ENCODE measurements at regions not wholly inside any gene's neighbourhood (a gene's known extent, or its start where the extent isn't known, plus 50 kb on each side); places are given as distances from the start of the nearest gene placed in this dataset.

- H3K4me1 ChIP-seq: no peaks in the 10 kb centered on the region
- no peak overlapping the region for H3K4me3 ChIP-seq
- no peaks in the 10 kb centered on the region for H3K9me3 ChIP-seq
- no peaks in the 10 kb centered on the region for H3K36me3 ChIP-seq
- TF ChIP-seq, protein P1, sequence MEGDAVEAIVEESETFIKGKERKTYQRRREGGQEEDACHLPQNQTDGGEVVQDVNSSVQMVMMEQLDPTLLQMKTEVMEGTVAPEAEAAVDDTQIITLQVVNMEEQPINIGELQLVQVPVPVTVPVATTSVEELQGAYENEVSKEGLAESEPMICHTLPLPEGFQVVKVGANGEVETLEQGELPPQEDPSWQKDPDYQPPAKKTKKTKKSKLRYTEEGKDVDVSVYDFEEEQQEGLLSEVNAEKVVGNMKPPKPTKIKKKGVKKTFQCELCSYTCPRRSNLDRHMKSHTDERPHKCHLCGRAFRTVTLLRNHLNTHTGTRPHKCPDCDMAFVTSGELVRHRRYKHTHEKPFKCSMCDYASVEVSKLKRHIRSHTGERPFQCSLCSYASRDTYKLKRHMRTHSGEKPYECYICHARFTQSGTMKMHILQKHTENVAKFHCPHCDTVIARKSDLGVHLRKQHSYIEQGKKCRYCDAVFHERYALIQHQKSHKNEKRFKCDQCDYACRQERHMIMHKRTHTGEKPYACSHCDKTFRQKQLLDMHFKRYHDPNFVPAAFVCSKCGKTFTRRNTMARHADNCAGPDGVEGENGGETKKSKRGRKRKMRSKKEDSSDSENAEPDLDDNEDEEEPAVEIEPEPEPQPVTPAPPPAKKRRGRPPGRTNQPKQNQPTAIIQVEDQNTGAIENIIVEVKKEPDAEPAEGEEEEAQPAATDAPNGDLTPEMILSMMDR (IDR thresholded peaks at IDR 0.05): no peak
- DNase-seq (ENCODE audit: low spot score in 2 of 2): no peak
- no peak overlapping the region for H3K27ac ChIP-seq
- H3K27me3 ChIP-seq: no peaks in the 10 kb centered on the region
- intact Hi-C loops (cut with DNase I): no loop called here
Observed at GRCh38 chr4:187569871-187570270, 425.7 kb upstream of the ZFP42 start.

GRCh38 chr4:187575706-187576105 is 419.9 kb upstream of the ZFP42 start:
- no peaks in the 10 kb centered on the region for H3K4me1 ChIP-seq
- H3K4me3 ChIP-seq: no peak overlapping the region
- no peaks in the 10 kb centered on the region for H3K36me3 ChIP-seq
- intact Hi-C loops (cut with DNase I): no loop called here
- DNase-seq (ENCODE audit: low spot score in 2 of 2): no peak
- TF ChIP-seq, protein P1 (IDR thresholded peaks at IDR 0.05): no peak
- H3K27ac ChIP-seq: no peak overlapping the region
- H3K9me3 ChIP-seq: no peaks in the 10 kb centered on the region
- no peaks in the 10 kb centered on the region for H3K27me3 ChIP-seq

DNA sequence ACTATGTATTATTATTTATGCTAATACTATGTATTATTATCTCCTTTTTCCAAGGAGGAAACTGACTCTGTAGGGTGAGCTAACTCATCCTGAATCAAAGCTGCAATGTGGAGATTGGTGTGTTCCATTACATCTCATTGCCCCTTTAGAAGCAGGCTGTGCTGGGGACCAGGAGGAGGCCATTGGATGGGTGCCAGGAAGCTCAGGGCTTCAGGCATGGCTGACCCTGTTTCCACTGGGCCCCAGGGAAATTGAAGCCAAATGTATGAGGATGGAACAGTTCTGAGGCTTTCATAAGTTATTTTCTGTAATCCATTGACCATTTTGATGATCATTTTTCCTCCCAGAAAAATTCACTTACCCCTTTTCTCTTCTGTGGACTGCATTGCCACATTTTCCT is 418.8 kb upstream of the ZFP42 start:
- H3K9me3 ChIP-seq: no peaks in the 10 kb centered on the region
- H3K27me3 ChIP-seq: no peaks in the 10 kb centered on the region
- intact Hi-C loops (cut with DNase I): no loop called here
- no peak for DNase-seq (ENCODE audit: low spot score in 2 of 2)
- no peak overlapping the region for H3K4me3 ChIP-seq
- H3K4me1 ChIP-seq: no peaks in the 10 kb centered on the region
- H3K36me3 ChIP-seq: no peaks in the 10 kb centered on the region
- H3K27ac ChIP-seq: no peak overlapping the region
- TF ChIP-seq, protein P1 (IDR thresholded peaks at IDR 0.05): no peak

DNA sequence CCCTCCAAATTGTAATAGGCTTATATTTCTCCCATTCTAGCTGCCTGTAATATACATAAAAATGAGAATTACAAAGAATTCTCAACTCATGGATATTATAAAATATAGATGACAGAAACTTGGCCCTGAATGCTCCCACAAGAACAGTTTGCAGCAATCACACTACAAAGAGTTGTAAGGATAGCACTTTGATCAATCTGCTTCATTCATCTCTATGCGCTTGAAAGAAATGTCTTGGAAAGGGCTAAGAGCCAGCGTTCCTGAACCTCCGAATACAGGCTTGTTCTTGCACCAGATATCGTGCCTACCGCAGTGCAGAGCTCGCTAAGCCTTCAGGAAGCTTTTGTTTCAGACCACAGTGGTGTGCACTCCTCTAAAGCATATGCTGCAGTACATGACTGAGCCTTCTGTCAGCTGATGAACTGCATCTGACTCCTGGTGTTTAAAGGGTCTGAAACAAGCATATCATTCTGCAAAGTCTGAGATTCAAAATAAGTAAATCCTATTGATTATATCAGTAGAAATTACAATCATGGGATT is 417.6 kb upstream of the ZFP42 start:
- Histone ChIP-seq H3K36me3 (no peaks in the 10 kb centered on the region), H3K27ac (no peak overlapping the region), H3K27me3 (no peaks in the 10 kb centered on the region), H3K9me3 (no peaks in the 10 kb centered on the region), H3K4me1 (no peaks in the 10 kb centered on the region), H3K4me3 (no peak overlapping the region)
- intact Hi-C loops (cut with DNase I): no loop called here
- DNase-seq (ENCODE audit: low spot score in 2 of 2): no peak
- TF ChIP-seq, protein P1 (IDR thresholded peaks at IDR 0.05): no peak

DNA sequence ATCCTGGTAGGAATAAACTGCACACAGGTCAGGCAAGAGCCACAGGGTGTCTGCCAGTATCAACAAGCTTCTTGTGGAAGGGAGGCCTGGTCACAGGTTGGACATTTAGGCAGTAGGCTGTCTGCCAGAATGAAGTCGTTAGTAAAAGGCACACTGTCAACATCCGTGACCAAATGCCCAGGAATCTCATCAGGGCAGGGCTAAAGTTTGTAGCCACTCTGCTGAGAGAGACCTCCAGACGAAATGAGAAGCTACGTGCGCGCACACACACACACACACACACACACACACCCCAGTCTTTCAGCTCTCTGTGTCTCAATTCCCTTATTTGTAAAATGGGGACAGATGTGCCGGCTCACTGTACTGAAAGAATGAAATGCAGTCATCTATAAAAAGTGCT is 408.7 kb upstream of the ZFP42 start:
- intact Hi-C loops (cut with DNase I): no loop called here
- DNase-seq (ENCODE audit: low spot score in 2 of 2): no peak
- Histone ChIP-seq H3K9me3 (no peaks in the 10 kb centered on the region), H3K36me3 (no peaks in the 10 kb centered on the region), H3K27ac (no peak overlapping the region), H3K4me1 (no peaks in the 10 kb centered on the region), H3K27me3 (no peaks in the 10 kb centered on the region), H3K4me3 (no peak overlapping the region)
- TF ChIP-seq, protein P1 (IDR thresholded peaks at IDR 0.05): no peak

GRCh38 chr4:187598196-187598595 is 397.4 kb upstream of the ZFP42 start:
- Histone ChIP-seq H3K36me3 (no peaks in the 10 kb centered on the region), H3K27ac (no peak overlapping the region), H3K4me1 (peaks cover 0 to 6% of the 10 kb centered on the region in 2 donors), H3K4me3 (no peak overlapping the region), H3K9me3 (no peaks in the 10 kb centered on the region), H3K27me3 (no peaks in the 10 kb centered on the region)
- DNase-seq (ENCODE audit: low spot score in 2 of 2): no peak
- TF ChIP-seq, protein P1 (IDR thresholded peaks at IDR 0.05): no peak
- intact Hi-C loops (cut with DNase I): no loop called here

All from ascending aorta (tissue), 2 donors.